ENCODE measurements at regions not wholly inside any gene's neighbourhood (a gene's known extent, or its start where the extent isn't known, plus 50 kb on each side); places are given as distances from the start of the nearest gene placed in this dataset.

GRCh38 chr14:38143170-38143569 lies 64.5 kb upstream of the SSTR1 start:
- TF ChIP-seq SSRP1 (CRISPR knock-in tag; IDR thresholded peaks at IDR 0.05) (no peak), PHB2 (IDR thresholded peaks at IDR 0.05; ENCODE audit: partially characterized antibody) (no peak), CTCF (CRISPR knock-in tag; IDR thresholded peaks at IDR 0.05) (no peak), GABPA (IDR thresholded peaks at IDR 0.05; ENCODE audit: low read depth, low read length) (no peak), GABPA (CRISPR knock-in tag; IDR thresholded peaks at IDR 0.05; ENCODE audit: low read depth) (no peak), KDM2A (CRISPR knock-in tag; IDR thresholded peaks at IDR 0.05; ENCODE audit: borderline replicate concordance, low read depth) (no peak), ATF1 (CRISPR knock-in tag; IDR thresholded peaks at IDR 0.05) (no peak), ZBTB2 (CRISPR knock-in tag; IDR thresholded peaks at IDR 0.05; ENCODE audit: low read depth) (no peak), ATF2 (CRISPR knock-in tag; IDR thresholded peaks at IDR 0.05) (no peak), EZH2 (conservative IDR thresholded peaks at IDR 0.05; ENCODE audit: low read depth, low read length) (no peak), ZNF33A (CRISPR knock-in tag; IDR thresholded peaks at IDR 0.05; ENCODE audit: borderline replicate concordance) (no peak)
- TF ChIP-seq, protein P1, sequence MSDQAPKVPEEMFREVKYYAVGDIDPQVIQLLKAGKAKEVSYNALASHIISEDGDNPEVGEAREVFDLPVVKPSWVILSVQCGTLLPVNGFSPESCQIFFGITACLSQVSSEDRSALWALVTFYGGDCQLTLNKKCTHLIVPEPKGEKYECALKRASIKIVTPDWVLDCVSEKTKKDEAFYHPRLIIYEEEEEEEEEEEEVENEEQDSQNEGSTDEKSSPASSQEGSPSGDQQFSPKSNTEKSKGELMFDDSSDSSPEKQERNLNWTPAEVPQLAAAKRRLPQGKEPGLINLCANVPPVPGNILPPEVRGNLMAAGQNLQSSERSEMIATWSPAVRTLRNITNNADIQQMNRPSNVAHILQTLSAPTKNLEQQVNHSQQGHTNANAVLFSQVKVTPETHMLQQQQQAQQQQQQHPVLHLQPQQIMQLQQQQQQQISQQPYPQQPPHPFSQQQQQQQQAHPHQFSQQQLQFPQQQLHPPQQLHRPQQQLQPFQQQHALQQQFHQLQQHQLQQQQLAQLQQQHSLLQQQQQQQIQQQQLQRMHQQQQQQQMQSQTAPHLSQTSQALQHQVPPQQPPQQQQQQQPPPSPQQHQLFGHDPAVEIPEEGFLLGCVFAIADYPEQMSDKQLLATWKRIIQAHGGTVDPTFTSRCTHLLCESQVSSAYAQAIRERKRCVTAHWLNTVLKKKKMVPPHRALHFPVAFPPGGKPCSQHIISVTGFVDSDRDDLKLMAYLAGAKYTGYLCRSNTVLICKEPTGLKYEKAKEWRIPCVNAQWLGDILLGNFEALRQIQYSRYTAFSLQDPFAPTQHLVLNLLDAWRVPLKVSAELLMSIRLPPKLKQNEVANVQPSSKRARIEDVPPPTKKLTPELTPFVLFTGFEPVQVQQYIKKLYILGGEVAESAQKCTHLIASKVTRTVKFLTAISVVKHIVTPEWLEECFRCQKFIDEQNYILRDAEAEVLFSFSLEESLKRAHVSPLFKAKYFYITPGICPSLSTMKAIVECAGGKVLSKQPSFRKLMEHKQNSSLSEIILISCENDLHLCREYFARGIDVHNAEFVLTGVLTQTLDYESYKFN (CRISPR knock-in tag; conservative IDR thresholded peaks at IDR 0.05): no peak
